ENCODE measurements at regions not wholly inside any gene's neighbourhood (a gene's known extent, or its start where the extent isn't known, plus 50 kb on each side); places are given as distances from the start of the nearest gene placed in this dataset.

GRCh38 chr12:115716551-115716950 lies 560.9 kb downstream of the MED13L start:
- TF ChIP-seq CTCF (IDR thresholded peaks at IDR 0.05) (no peak), POLR2A (IDR thresholded peaks at IDR 0.05) (no peak)
- WGBS, 2 donors, result 72 to 89% methylated on average over 4 of the region's 4 CpGs
- H3K4me3 ChIP-seq (ENCODE audit: low read depth, poor library complexity, severe bottlenecking), result no peak overlapping the region
- no peak for DNase-seq (ENCODE audit: low spot score in 2 of 2)
- intact Hi-C loops (cut with DNase I; ENCODE audit: low total_unique reads), result no loop called here

GRCh38 chr12:115712676-115713075 lies 564.8 kb downstream of the MED13L start:
- DNase-seq (ENCODE audit: low spot score in 2 of 2), result no peak
- no peak overlapping the region for H3K4me3 ChIP-seq (ENCODE audit: low read depth, poor library complexity, severe bottlenecking)
- intact Hi-C loops (cut with DNase I; ENCODE audit: low total_unique reads), result no loop called here
- WGBS, 2 donors, result 58 to 73% methylated on average over 3 of the region's 3 CpGs
- no peak for TF ChIP-seq CTCF (IDR thresholded peaks at IDR 0.05)
- no peak for TF ChIP-seq POLR2A (IDR thresholded peaks at IDR 0.05)

GRCh38 chr12:115710104-115710564 lies 567.4 kb downstream of the MED13L start:
- H3K4me3 ChIP-seq (ENCODE audit: low read depth, poor library complexity, severe bottlenecking), result no peak overlapping the region
- intact Hi-C loops (cut with DNase I; ENCODE audit: low total_unique reads), result no loop called here
- peak in 1 of 2 donors; percentile 37 for DNase-seq (ENCODE audit: low spot score in 2 of 2)
- TF ChIP-seq CTCF (IDR thresholded peaks at IDR 0.05) (no peak), POLR2A (IDR thresholded peaks at IDR 0.05) (no peak)
- 47 to 53% methylated on average over 3 of the region's 3 CpGs for WGBS, 2 donors

GRCh38 chr12:115709540-115710011 lies 567.9 kb downstream of the MED13L start:
- no peak overlapping the region for H3K4me3 ChIP-seq (ENCODE audit: low read depth, poor library complexity, severe bottlenecking)
- WGBS, 2 donors, result 17 to 25% methylated on average over 10 of the region's 10 CpGs
- peak in 1 of 2 donors; percentile 18 for DNase-seq (ENCODE audit: low spot score in 2 of 2)
- no peak for TF ChIP-seq CTCF (IDR thresholded peaks at IDR 0.05)
- no peak for TF ChIP-seq POLR2A (IDR thresholded peaks at IDR 0.05)
- intact Hi-C loops (cut with DNase I; ENCODE audit: low total_unique reads), result no loop called here

- no peak for DNase-seq (ENCODE audit: low spot score in 2 of 2)
- intact Hi-C loops (cut with DNase I; ENCODE audit: low total_unique reads), result no loop called here
- TF ChIP-seq POLR2A (IDR thresholded peaks at IDR 0.05), result no peak
- TF ChIP-seq CTCF (IDR thresholded peaks at IDR 0.05), result no peak
- no peak overlapping the region for H3K4me3 ChIP-seq (ENCODE audit: low read depth, poor library complexity, severe bottlenecking)
- 41 to 67% methylated on average over 2 of the region's 2 CpGs for WGBS, 2 donors
Measured at GRCh38 chr12:115708801-115709200, 568.7 kb downstream of the MED13L start.

GRCh38 chr12:115700896-115701465 lies 576.5 kb downstream of the MED13L start:
- TF ChIP-seq CTCF (IDR thresholded peaks at IDR 0.05) (no peak), POLR2A (IDR thresholded peaks at IDR 0.05) (no peak)
- H3K4me3 ChIP-seq (ENCODE audit: low read depth, poor library complexity, severe bottlenecking), result no peak overlapping the region
- no peak for DNase-seq (ENCODE audit: low spot score in 2 of 2)
- WGBS, 2 donors, result 60 to 64% methylated on average over 7 of the region's 7 CpGs
- intact Hi-C loops (cut with DNase I; ENCODE audit: low total_unique reads), result no loop called here

Measured in lower leg skin (tissue), 4 donors.